GM21390 (cell line): ENCODE measurements at regions not wholly inside any gene's neighbourhood (a gene's known extent, or its start where the extent isn't known, plus 50 kb on each side); places are given as distances from the start of the nearest gene placed in this dataset.
A peak's percentile ranks its signal among the peaks of the same experiment; 100 is the strongest.

ENCODE experiments used
- ATAC-seq: cut with Tn5 transposase; IDR thresholded peaks from one replicate; pipeline ENCODE4 v1.9.1; 2021; ENCODE audit not compliant: unreplicated experiment

DNA sequence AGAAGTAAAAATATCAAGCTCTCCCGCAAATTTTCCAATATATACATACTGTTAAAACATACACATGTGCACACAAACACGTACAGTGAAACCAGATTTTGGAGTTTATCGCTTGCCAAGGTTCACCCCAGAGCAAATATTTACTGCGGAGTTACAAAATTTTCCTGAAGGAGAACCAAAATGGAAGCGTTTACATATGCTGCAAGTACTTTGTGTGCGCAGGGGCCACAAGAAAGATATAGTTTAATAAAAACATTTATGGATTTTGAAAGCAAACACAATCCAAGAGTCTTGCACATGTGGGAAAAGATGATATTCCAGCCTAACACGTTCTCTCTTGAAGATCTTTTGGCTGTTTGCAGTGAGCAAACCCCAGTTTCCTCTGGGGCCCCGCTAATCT lies 301.3 kb upstream of the NFE2L3 start:
- ATAC-seq = no peak

DNA sequence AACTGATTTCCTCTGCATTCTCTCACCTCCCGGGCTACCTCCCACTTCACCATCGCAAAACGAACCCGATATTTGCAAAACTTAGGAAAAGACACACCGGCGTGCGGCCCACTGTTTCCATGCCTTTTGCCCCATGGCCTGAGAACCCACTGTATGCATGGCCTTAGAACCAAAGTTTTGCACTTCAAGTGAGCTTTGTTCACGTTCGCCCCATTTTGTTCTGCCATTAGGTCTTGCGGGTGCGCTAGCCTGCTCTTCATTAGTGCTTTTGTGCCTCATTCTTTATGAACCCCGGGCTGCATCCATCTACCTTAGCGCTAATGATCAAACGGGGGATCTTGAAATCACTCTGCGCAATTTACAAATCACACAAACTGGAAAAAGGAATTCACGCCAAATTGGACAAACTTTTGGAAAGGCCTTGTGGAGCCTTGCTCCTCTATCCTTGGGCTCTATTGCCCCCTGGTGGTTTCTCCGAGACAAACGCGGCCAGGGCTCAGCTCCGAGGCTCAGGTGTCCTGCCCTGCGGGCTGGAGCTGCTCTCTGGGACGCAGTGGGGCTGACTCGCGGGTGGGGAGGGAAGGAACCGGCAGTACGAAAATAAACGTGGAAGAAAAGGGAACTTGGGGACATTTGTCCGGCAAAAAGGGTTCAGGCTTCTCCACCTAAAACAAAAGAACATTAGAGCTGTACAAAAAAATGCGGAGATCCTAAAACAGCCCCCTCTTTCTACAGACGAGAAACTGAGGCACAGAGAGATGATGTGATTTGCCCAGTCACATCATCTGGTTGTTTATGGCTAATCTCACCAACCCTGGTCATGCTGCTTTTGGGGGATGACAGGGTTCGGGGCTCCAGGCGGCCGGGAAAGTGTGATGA lies 300.4 kb upstream of the NFE2L3 start:
- peak; percentile 56 for ATAC-seq

DNA sequence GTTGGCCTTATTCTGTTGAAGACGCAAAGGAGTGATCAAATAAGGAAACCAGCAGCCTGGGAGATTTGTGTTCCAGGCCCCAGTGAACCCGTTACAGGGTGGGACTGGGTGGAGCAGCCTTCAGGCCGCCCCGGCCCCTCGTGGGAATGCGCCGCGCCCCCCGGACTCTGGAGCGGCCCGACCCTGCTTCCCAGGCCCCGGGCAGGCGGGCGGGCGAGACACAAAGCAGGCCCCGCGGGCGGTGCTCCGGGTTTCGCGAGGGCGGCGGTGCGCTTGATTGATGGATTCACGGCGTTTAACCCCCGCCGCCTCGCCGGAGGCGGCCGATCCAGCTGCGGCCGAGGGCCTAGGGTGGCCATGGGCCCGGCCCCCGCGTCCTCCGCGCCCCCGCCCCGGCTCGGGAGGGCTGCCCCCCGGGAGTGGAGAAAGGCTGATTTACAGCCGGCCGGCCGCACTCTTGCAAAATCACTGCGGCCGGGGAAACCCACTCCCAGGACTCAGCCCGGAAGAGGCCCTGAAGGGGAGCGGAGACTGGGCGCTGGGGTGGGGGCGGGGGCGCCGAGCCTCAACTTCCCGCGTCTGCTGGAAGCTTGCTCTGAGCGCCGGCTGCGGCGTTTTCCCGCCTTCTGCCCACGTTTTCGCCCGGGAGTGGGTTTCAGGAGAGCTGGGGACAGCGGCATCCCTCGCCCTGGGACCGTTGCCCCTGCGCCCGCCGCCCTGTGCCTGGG lies 299.6 kb upstream of the NFE2L3 start:
- no peak for ATAC-seq

DNA sequence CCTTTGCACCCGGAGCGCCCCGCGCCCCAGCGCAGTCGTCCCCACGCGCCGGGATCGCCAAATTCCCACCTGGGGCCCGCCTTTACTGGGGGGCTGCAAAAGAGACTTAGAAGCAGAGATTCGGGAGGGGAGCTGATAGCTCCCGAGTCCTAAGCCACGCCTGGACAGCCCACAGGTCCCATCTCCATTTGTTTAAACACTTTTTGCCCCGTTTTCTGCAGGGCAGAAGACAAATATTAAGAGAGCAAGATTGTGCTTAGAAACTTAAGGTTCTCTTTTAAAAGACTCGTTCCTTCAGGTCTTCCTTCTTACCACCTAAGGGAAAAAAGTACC lies 299.1 kb upstream of the NFE2L3 start:
- no peak for ATAC-seq

DNA sequence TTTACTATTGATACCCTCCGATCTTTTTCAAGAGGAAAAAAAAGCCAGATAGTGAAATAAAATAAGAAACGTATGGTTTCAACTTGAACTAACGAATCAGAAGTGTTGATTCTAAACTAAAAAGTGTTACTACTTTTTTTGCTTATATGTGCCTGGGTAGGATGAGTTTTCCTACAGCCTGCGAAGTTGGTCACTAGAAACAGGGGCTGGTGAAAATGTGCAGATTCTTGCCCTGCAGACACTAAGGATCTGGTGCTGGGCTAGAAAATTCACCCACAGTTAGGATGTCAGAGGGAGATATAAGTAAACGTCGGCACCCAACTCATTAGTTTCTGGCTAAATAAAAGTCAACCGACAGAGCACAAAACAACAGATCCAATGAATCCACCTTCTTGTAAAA lies 298.7 kb upstream of the NFE2L3 start:
- no peak for ATAC-seq

DNA sequence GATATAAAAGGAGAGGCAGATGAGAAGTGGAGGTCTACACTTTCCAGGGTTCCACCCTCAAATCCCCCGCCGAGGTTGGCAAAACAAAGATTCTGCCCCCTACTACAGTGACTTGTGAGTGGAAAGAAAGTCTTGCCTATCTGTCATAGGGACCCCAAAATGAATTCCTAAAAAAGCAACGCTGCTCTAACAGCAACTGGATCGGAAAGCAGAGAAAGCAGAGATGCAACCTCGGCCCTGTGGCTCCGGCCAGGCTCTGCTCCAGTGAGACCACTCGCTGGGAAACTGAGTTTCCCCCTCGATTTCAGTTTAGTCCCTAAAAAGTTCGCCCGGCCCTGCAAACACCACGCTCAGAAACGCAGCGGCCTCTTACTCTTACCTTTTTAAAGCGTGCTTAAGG lies 297.9 kb upstream of the NFE2L3 start:
- ATAC-seq = no peak

DNA sequence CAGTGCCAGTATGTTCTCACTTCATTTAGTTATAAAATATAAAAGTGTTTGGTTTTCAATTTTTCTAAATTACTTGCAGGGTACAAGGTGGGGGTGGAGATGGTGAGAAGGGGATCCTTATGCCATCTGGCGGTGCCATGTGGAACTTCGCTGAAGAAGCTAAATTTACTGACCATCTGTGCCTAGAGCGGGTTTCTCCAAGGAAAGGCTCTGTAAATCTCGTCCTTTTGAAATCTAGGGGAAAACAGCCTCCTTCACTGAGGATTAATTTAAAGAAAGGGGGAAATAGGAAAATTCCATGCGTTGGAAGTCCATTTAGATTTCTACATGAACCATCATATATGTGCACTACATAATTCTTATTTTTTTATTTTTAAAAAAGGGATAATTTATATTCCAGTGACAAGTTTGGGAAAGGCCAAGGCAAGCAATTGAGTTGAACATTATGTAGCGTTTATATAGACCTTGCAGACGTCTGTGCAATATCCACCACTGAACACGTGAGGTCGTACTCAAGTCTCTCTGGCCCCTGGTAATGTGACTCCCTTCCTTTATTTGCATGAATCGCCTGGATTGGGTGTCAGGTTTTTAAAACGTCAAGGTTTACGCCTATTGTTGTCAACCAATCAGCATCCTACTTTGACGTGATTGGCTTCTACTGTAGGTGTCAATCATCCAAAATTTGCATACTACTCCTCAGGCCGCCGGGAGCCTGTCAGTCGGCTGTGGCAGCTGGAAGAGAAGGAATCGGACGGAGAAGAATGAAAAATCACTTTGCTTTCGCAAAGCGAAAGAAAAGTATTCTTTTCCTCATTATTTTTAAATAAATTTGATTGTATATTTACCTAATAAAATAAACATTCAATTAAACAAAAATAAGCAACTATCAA lies 297.1 kb upstream of the NFE2L3 start:
- ATAC-seq = no peak

DNA sequence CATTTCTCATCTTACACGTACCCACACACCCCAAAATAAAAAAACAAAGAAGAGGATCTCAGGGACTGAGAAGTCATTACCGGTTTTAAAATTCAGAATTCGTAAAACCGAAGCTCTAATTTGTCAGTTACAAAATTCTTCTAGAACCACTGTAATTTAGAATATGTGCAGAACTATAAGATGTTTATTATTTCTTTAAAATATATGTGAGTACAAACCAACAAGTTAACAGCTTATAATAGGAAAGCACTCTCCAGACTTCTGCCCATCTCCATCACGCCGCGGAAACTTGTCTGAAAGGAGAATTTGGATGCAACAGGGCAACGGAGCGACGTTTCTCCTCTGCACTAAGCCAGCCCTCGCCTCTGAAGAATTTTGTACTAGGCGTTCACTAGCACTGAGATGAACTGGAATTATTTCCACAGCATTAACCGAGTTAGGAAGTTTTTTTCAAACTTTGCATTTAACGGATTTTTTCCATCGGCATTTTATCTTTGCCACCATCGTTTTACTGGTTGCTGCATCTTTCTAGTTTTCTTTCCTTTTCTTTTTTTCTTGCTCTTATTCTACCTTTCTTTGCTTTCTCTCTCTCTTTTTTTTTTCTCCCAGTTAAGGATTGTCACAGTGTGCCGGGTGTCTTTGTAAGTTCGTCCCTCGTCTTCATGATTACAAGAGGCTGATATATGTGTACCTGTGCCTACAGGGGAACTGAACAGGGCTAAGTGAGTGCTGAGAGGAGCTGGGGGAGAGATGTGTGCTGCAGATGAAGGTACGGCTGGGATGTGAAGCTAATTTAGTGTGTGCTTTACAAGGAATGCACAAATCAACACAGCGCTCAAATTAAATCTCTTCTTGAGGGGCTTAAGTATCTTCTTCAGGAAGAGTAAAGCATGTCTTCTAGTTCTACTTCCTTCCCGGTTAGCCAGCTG lies 295.9 kb upstream of the NFE2L3 start:
- no peak for ATAC-seq

DNA sequence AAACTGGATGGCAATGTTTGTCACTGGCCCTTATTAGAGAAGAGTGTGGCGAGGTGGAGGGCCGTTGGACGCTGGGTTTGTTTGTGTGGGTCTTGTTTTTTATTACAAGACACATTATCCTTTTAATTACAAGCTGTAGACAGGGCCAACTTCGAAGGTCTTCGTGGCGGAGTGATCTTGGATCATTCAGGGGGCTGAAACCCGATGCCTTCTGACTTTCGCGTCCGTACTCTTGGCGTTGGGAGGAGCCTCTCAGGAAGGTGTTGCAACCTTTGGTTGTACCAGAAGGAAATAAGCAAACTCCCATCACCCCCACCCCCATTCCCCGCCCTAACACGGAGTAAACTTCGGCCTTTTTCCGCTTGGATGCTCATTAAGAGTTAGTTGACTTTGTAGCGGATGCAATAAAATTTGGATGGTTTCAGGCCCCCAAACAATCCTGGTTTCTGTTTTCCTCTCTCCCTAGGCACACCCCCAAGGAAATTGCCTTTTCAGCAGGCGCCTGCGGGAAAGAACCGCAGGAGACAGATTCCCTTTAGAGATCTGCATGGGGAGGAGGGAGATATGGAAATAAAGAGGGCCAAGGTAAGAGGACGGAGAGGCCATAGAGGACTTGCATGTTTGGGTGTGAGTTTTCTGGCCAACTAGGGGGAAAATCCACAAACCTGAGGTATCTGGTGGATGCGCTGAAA lies 294.5 kb upstream of the NFE2L3 start:
- no peak for ATAC-seq

DNA sequence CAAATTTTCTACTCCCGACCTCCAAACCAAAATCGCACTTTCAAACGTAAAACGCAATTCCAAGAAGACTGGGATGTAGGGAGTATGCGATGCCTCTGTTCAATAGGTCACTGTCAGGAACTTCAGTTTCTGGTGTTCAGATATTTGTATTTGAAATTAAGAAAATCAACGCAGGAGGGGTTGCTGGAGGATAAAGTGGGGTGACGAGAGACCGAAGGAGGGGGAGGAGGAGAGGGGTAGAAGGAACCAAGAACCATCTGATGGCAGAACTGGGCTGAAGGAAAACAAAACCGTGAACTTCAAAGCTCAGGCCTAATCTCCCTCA lies 293.8 kb upstream of the NFE2L3 start:
- no peak for ATAC-seq

DNA sequence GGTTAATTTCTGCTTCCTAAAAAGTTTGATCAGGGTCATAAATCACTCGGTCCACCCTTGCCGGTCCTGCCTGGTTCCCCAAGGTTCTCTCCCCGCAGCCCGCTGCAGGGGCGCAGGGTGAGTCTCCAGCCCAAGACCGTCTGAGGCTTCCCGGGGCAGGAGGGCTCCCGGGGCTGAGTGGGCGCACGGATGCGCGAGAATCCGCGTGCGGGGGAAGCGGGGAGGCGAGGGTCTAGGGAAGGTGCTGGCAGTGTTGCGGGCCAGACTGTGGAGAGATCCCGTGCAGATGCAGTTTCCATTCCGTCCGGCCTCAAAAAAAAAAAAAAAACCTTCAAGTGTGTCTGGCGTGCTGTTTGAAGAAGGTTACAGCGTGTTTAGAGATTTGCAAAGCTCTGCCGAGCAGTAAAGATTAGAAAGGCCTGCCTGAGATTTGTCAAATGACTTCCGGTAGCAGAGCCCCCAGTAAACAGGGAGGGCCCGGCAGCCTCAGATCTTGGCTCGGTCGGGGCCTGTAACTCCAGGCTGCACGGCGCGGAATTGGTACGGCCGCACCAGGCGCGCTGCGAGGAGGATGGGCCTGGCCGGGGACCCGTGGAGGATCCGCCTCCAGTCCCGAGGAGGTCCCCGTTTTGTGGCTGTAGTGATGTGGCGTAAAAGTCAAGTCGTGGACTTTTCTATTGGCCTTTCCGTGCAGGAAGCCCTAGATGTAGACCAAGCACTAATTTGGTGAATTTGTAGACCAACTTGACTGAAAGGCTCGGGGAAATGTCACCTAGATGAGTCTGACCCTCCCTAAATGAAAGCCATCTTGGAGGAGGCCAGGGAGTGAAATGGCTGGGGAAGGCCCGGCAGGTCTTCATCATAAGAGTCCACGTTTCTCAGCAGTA lies 293.2 kb upstream of the NFE2L3 start:
- no peak for ATAC-seq

DNA sequence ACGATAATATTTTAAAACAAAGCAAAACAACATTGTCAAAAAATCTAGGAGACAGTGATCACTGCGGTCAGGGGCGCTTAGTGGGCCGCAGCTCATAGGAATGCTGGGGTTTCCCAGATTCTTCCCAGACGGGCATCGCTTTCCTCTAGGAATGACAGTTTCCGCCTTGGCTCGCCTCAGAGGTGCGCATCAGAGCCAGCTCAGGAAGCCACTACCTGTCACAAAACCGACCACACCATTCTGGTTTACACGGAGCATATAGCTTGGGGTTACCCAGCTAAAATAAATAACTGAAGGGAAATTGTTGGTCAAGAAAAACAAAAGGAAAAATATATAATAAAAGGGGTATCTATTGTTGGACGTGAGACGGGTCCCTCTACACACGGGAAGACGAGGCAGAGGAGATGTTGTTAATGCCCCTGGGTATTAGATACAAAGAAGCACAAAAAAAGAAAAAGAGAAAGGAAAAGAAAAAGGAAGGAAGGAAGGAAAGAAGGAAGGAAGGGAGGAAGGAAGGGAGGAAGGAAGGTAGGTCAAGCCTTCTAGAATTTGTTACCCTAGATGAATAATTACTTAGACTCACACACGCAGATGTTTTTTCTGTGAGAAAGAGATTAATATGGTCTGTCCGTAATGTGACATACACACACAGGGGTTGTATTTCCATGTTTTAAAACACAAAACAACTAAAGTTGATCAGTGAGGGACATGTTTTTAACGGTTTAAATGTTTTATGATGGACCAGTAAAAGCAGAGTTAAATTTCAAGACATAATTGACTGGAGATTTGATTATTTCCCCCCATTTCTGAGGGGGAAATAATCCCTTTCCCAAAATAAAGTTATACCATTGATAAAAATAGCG lies 292.4 kb upstream of the NFE2L3 start:
- no peak for ATAC-seq

DNA sequence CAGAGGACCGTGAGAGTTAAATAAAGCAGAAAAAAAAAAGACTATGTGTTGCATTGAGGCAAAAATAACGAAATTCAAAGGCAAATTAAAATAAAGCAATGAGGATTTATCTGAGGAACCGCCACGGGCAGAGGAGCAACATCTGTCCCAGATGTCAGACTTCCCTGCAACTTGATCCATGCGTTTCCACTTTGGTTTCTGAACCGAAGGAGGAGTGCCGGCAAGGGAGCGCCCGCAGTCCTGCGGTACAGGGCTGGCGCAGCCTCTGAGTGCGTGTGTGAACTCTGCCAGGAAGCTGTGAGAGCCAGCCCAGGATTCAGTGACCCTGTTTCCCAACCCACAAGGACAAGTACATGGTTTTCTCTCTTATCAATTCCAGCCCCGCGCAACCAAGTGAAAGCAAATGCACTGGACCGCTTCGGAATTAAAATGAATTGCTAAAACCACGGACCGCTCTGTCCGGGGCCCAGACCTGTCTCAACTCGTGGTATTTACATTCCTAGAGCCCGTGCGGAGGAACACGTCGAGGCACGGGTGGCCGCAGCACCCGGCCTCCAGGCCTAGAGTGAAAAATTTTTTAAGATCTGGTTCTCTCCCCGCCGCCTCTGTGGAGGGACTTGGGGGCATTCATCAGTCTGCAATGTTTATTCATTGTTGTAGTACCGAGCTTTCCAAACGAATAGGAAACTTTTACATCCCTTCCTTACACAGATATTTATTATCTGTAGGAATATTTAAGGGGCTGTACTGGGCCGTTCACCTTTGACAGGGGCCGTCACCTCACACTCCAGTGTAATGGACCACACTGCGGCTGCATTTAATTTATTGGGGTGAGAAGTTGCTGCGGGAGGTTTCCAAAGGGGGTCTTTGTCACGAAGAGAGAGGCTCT lies 291.5 kb upstream of the NFE2L3 start:
- ATAC-seq = no peak

DNA sequence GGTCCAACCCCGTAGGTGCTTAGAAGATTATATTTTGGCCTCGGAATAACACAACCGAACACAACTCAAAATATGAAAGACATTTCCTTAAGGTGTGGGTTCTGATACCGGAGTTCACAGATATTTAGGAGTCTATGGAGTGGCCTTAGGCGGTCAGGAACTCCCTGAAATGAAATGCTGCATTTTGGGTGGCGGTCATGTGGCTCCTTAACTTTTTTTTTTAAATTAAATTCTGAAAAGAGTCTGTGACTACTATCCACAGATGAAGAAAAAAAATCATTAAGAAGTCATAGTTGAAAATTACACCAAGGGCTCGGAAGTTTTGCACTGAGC lies 290.9 kb upstream of the NFE2L3 start:
- ATAC-seq = no peak

DNA sequence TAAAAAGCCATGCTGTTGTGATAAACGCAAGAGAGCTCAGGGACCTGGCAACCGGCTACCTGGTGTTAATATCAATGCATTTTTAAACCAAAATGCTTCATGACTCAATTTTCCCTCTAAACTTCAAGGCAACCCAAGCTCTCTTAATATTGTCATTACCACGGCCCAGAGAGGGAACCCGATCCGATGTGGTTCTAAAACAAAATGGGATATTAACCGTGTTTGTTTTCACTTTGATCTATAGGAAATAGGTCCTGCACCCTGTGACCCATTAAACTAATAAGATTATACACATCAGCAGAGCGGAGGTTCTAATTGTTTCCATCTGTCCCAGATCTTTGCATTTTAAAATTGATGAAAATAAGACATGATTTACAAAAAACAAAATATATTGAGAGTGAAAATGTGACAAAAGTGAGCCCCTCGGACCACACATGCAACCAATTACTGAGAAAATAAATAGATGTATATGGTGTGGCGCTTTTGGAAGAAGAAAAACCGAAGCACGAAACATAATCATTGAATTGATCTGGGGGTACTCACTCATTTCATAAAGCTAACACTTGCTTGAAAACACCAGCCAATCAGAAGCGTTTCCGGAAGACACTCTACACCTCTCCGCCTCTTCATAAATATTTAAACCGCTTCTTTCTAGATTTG lies 290.3 kb upstream of the NFE2L3 start:
- no peak for ATAC-seq

DNA sequence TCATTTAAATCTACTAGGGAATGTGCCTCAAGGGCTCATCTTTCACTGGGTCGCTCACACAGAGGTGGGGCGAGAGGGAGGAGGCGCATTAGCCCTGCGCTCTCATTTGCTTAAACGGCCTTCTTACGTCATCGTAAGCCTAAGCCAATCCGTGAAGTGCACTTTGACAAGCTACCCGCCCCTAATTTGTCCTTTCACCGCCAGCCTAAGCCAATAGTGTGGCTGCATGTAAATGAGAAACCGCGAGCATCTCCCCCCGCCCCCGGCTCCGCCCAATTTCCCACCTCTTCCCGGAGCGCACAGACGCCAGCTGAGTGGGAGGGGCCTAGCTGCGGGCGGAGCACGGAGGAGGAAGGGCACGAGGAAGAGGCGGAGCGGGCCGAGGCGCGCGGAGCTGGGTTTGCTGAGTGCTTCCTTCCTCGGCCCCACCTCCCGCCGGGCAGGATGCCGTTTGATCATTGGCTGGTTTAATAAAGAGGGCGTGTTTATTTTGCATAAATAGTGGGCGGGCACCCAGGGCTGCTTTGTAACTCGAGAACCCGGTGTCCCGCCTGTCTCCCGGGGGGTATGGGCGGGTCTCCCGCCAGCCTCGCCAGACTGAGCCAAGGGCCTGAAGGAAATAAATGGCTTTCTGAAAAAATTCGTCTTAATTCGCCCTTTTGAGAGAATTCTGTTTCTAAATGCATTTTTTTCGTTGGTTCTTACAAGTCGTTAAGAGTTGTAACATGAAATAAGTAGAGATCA lies 289.6 kb upstream of the NFE2L3 start:
- ATAC-seq = peak; percentile 94
